CMK (cell line): ENCODE measurements at regions not wholly inside any gene's neighbourhood (a gene's known extent, or its start where the extent isn't known, plus 50 kb on each side); places are given as distances from the start of the nearest gene placed in this dataset.
"Not testable (repeated sequence)": the region's sequence is repeated elsewhere in the genome, so short reads cannot be mapped to it uniquely, and the experiment has no call there.

Source experiments
- DNase-seq: peaks from one replicate; pipeline ENCODE4 v3.0.0-alpha.2; 2010; ENCODE audit warnings: low read depth

DNA sequence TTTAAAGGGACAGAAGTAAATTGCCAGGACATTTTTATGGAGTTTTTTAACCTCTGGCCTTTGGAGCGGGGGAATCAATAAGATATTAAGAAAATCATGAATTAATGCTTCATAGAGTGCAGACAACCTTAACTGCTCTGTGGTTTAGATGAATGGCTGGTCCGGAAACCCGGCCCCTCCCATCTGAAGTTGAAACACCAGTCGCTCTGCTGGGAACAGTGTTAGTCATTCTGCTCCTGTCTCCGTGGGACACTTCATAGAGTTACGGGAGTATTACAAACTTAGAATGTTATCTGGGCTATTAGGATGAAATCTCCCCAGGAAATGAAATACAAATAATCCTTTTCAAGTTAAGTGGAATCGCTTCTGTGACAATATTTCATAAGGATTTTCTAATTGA lies 110.1 kb upstream of the IRX2 start:
- no peak for DNase-seq

DNA sequence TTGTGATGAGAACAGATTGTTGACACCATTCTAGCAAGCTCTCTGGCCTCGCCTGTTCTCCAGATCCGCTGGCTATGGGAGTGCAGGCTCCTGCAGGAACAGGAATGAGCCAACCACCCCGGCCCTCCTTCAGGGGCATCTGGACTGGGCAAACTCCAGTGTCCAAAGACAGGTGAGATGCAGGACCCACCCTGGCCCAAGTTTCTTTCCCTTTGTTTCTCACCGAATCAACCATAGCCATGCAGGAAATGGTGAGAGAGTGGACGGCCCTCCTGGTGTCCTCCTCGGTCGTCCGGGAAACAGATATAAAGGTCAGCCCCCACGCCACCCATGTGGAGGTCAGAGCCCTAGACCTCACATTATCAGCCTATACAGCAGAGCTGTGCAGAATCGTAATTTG lies 108.6 kb upstream of the IRX2 start:
- no peak for DNase-seq

DNA sequence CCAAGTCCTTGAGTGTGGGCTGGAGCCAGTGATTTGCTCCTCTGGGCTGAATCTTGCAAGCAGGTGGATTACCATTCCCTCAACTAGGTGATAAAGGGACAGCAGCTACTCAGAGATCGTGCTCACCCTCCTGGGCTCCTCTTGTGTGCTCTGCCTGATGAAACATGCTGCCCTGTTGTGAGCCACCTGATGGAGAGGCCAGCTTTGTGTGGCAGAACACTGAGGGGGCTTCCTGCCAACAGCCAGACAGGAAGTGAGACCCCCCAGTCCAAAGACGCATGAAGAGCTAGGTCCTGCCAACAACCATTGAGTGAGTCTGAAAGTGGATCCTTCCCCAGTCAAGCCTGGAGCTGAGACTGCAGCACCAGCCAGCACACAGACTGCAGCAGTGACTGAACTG lies 106.4 kb upstream of the IRX2 start:
- DNase-seq = no peak

DNA sequence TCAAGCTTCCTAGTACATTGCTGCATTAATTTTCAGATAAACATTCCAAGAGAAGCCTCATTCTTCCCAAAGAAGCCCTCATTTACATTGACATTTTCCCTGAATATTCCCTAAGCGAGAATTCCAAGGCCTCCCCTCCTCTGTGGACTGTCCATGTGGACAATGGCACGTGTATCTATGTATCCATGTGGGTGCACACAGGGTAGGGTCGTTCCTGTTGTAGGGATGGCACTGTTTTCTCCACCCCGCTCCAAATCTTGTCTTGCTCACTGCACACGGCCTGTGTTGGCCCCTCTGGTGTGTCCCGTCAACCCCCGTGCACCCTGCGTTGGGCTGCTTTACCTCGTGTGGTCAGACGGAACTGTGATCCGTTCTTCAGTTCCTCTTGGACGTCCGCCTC lies 104.7 kb upstream of the IRX2 start:
- no peak for DNase-seq

DNA sequence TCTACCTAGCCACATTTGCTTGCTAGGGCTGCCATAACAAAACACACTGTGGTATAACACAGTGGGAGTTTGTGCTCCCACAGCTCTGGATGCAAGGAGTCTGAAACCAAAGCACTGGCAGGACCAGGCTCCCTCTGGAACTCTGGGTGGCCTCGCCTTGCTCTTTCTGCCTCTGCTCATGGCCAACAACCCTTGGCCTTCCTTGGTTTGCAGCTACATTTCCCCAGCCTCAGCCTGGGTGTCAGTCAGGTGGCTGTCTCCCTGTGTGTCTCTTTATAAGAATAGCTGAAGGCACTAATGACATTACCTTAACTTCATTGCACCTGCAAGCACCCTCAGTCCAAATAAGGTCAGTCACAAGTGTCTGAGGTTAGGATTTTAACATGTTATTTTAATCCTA lies 101.0 kb upstream of the IRX2 start:
- no peak for DNase-seq

DNA sequence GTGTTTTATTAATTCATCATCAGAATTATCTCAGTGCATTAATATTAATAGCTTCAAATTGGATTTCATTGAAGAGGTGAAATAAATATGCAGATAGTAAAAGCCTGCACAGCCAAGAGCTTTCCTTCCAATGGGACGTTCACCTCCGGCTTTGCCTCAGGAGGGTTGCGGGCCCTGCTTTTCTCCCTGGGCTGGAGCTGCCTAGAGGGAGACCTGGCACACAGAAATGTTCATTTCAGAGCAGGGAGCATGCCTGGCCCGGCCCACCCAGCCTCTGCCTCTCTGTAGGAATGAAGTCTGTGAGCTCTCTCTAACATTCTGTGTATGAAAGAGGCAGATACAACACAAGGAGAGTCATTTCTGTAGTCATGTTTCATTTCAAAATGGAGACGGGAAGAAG lies 100.4 kb upstream of the IRX2 start:
- no peak for DNase-seq

DNA sequence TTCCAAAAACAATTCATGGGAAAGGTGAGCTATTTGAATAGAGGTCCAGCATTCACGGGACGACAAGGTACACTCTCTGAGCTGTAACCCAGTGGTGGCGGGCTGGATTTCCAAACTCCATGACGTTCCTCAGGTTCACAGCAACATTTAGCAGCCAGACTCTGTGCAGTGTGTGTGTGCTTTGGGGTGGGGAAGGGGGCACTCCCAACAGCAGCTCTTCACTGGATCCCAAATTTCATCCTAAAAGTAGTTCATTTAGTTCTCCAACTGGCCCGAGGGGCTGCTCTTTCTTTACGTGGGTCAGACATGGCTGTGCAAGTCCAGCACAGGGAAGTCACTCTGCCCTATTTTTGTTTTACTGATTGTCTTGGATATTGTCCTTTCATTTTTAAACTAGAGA lies 98.0 kb upstream of the IRX2 start:
- no peak for DNase-seq

DNA sequence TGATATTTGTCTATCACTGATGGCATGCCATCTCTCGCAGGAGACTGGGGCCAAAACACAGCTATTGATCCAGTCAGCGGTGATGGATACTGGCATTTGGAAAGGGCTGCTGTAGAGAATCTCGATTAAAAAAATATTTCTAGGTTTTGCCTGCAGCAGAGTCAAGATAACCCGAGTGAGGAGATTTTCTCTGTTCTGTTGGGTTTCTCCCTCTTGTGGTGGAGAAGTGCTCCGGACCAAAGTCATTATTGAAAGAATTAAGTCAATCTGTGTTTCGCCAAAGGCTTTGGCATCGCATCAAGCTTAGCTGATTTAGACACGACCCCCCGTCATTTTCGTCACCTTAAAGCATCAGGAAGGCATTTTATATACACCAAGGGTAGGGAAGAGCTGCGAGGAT lies 97.1 kb upstream of the IRX2 start:
- no peak for DNase-seq

DNA sequence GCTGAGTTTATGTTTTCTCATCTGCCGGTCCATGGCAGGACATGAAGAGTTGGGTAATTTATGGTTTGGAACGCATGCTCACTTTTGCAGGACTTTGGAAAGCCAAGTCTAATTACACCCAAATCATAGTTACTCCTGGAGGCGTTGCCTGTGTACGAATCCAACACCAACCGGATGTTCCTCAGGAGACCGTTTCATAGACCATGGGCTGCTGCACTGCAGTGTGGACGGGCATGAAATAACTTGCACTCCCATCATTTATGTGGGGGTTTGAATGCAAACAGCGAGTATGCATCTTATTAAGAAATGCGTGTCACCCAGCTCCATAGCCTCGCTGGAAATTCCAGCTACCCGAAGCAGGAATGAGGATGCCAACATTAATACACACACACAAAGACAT lies 96.1 kb upstream of the IRX2 start:
- no peak for DNase-seq

DNA sequence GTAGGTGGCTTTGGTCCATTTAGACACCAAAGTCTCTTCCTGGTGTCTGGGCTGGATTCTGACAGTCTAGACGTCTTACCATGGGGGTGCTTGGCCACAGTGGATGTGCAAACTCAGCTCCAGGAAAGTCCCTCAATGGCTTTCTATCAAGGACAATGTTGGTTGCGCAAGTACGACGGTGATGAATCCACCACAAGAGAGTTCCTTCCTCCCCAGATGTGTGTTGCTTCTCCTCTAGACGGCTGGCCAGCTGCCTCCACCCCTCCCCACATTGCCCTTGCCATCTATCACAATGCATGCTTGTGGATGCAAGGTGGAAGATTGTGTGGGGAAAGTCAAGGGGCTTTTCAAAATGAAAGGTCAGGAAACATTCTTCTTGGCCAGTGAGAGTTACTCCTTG lies 89.7 kb upstream of the IRX2 start:
- no peak for DNase-seq

DNA sequence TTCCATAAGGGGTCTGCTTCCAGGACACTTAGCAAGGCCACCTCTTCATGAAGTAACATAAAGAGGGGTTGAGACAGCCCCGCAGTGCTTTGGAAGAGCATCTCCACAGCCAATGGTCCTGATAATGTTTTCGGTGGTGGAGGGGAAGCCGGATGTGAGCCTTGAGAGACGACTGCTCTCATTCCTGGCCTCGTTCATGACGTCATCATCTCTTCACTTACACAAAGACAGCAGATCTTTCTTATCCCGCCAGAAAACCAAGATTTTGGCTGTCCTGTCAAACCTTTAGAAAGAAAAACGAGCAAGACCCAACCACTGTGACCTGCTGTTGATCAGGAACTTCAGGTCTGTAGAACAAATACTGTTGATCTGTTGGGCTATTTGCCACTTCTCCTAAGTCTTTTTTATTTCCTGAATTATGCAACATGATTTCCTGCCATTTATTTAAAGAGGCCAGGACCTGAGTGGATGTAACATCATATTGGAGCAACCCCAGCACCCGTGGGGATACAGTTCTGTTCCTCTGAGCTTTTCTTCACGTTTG lies 89.0 kb upstream of the IRX2 start:
- DNase-seq = no peak

DNA sequence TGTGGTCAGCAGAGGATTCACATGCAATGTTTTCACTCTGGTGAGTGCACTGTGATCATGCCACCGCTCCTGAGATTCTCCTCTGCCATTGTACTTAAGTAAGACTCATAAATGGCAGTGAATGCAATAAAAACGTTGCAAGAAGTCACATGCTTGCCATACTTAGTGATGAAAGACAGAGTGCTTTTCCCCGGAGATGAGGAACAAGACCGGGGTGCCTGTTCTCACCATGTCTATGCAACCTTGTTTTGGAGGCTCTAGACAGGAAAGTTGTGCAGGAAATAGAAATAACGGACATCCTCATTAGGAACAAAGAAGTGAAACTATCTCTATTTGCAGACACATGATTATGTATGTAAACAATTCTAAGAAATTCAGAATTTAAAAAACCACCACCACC lies 84.7 kb upstream of the IRX2 start:
- no peak for DNase-seq

DNA sequence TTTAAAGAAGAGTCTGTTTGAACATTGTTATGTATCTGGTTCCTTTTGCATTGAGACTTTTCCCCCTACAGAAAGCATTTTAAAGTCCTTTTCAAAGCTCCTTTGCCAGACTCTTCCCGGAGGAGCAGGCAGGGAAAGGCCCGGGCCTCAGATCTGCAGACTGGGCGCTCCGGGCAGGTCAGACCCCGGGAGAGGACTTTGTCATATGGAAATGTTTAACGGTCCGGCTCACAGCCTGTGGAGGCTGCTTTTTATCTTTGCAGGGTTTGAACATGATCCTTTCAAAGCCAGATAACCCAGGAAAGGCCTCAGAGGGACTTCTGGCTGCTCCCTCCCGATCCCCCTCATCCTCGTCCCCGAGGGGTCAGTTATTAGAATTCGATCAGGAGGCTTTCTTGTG lies 82.1 kb upstream of the IRX2 start:
- no peak for DNase-seq

DNA sequence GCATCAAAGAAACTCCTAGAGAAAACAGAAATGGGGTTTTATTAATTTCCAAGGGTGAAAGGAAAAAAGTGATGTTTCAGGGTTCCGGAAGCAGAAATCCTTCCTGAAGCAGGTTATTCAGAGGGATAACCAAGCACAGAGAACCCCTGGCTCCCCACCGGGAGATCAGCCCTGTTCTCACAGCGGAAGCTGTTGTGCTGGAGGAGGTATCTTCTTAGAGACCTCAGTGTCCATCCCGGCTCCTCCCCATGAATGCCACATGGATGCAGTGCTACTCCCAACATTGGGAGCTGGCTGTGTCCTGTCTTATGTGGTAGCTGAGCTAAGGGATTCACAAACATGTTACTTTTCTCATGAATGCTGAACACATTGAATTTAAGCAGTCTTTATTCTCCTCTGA lies 80.9 kb upstream of the IRX2 start:
- no peak for DNase-seq

DNA sequence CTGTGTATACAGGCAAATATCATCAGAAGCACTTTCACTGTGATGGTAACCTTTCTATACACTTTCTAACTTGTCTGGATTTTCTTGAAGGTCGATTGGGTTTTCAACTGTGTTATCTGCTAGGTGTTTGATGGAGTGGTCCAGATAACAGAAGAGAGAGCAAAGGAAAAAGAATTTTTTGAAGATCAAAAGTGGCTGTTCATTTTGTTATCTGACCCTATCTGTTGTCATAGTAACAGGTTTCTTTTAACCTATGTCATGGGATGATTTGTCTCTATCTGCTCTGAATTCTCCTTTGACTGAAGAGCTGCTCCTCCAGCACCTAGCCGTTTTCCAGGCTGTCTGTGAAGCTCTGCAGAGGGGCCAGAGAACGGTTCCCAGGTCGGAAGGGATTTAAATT lies 77.8 kb upstream of the IRX2 start:
- no peak for DNase-seq

DNA sequence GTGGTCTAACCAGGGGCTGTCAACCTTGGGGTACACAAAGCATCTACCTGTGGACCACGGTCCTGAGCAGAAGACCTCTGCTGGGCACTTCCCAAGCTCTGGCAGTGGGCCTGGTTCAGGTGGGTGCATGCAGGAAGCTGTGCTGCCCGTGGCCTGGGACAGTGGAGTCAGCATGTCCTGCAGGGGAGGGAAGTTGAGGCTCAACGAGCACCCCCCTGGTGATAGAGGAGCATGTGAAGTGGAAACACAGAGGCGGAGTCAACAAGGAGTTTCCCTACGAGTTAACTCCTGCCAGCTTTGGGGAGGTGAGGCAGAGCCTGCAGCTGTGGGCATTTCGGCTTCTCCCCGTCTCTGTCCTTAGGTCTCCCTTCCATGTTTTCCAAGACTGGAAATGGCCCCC lies 67.5 kb upstream of the IRX2 start:
- DNase-seq = no peak

DNA sequence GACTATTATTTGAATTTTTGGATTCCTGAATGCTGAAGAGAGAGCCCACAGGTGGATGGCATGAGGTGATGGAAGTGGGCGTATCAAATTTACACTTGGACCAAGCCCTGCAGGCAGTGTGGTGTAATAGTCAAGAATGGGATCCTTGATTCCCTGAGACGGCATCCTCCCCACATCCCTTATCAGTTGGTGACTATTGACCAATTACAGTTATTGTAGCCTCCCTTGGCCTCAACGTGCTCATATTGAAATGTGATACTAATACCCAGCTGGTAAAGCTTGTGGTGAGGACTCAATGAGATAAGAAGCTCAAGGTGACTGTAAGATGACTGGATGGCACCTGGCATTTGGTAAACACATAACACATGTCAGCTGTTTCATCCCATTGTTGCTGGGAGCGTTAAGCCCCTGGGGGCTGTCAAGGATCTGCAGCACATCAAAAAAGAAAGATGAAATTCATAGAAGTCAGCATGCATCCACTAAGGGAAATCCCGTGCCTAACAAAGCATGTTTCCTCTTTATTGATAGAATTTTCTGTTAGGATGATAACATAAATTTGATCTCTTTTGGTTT lies 65.6 kb upstream of the IRX2 start:
- no peak for DNase-seq

DNA sequence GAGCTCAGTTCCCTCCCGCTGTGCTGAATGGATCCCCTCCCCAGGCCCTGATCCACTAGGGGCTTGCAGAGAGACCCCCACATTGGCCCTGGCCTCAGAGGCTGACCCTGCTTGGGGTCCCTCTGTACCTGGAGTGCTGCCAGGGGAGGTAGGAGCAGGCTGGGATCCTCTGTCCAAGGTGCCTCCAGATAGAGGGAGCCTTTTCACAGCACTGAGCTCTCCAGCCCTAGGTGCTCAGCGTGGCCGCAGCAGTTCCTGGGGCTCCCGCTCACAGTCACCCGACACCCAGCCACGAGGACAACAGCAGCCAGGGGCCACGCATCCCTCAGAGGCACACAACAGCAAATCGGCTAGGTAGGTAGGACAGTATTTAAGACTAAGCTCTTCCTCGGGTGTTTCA lies 62.2 kb upstream of the IRX2 start:
- DNase-seq = no peak

DNA sequence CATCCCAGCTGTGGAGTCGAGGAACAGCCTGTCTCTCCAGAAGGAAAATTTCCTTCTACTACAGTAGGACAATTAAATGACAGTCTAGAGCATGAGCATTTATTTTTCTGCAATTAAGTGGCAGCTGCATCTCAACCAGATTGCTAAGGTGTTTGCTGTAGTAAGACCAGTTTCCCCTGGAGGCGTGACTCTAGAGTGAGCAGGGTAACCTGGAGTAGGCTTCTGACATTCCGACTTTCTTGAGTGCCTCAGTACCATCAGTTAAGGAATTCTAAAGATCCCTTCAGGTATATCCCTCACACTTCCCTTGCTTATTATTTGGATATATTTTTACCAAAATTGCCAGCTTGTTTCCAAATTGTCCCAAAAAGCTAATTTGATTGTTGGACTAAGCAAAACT lies 59.2 kb upstream of the IRX2 start:
- DNase-seq = no peak

DNA sequence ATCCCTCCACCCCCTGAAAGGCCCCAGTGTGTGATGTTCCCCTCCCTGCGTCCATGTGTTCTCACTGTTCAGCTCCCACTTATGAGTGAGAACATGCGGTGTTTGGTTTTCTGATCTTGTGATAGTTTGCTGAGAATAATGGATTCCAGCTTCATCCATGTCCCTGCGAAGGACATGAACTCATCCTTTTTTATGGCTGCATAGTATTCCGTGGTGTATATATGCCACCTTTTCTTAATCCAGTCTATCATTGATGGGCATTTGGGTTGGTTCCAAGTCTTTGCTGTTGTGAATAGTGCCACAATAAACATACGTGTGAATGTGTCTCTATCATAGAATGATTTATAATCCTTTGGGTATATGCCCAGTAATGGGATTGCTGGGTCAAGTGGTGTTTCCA lies 55.8 kb upstream of the IRX2 start:
- DNase-seq = not testable (repeated sequence)

DNA sequence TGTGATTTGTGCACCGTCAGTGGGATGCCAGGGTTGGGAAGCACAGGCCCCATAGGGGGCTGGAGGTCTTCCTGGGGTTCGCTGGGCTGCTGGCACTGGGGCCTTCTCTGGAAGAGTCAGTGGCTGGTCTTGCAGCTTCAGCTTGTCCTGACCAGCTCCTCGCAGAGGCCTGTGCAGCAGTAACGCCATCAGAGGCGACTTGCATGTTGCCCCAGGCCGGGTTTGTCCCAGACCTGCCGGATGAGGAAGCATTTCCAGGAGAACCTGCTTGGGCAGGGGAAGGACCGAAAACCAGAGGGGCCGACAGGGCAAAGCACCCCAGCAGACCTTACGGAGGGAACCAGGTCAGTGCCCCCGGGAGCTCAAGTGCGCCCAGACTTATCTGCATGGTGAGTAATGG lies 54.7 kb upstream of the IRX2 start:
- DNase-seq = no peak

DNA sequence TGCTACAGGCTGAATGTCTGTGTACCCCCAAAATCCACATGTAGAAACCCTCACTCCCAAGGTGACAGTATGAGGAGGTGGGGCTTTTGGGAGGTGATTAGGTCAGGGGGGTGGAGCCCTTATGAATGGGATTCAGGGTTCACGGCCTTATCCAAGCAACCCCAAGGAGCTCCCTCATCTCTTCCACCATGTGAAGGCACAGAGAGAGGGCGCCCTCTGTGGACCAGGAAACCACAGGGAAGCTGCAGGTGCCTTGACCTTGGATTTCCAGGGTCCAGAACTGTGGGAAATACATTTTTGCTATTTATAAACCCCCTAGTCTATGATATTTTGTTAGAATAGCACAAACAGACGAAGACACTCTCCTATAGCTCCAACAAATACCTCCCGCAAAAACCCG lies 53.6 kb upstream of the IRX2 start:
- no peak for DNase-seq

DNA sequence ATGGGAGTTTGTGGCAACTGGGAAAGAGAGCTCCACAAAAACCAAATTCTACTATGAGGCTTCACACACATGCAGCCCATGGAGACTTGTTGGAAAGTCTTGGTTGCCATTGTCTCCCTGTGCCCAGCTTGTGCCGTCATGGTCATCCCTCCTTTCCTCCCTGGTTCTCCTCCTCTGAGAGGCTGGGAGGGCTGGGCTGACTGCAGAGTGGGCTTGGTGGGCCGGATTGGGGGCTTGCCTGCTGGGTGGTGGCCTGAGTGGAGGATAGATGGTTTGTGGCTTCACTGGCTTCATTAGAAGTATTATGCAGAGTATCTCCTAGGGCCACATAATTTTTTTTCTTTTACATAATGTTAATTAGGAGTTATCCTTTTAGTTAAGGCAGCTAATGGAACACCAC lies 52.3 kb upstream of the IRX2 start:
- no peak for DNase-seq

DNA sequence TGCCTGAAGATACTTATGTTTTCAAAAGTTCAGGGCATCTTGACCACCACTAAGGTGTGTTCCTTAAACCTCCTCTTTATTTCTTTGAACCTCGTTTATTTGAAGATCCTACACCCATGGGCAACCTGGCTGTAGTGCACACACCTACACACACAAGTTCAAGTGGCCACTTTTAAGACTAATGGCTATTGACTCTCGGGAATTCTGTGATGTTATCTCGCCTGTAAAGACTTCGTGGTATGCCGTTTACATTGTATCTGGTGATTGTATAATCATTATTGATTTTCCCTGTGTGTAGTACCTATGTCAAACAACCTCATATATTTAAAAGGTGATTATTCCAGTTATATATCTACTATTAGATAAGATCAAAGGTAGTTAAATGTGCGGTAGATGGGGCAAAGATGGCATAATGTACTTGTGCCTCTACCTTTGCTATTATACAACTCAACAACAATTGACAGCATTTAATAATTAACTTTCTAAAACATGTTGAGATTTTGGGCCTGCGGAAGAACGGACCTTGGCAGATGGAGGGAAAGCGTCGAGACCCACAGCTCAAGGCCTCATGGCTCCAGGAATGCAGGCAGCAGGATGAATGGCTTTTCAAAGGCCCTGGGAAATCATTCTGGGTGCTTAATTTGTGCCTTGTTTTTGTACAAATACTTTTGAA lies 51.4 kb upstream of the IRX2 start:
- DNase-seq = no peak
